Activated B cell treated with CpG ODN at 0.5 μM for 24 hours (primary cell): ENCODE measurements at regions not wholly inside any gene's neighbourhood (a gene's known extent, or its start where the extent isn't known, plus 50 kb on each side); places are given as distances from the start of the nearest gene placed in this dataset.
"Not testable (repeated sequence)": the region's sequence is repeated elsewhere in the genome, so short reads cannot be mapped to it uniquely, and the experiment has no call there.

ENCODE experiments used
- ATAC-seq: fragments of 200-7000 bp; cut with Tn5 transposase; one replicate; pipeline ENCODE4 v1.10.0; 2021; ENCODE audit warnings: low read depth, mild to moderate bottlenecking, moderate library complexity
- CTCF ChIA-PET: fragments of 350-600 bp; sonication (Branson Sonifier 250); formaldehyde crosslinking; loops from one replicate; lab custom pipeline; 2021; ENCODE audit warnings: antibody characterized with exemption; lab: Charles Lee
- POLR2A ChIA-PET: fragments of 350-600 bp; sonication (Branson Sonifier 250); formaldehyde crosslinking; loops from one replicate; lab custom pipeline; 2021; ENCODE audit warnings: antibody characterized with exemption; lab: Charles Lee
- DNase-seq: peaks from one replicate; pipeline ENCODE4 v3.0.0; 2022
- H3K27ac Mint-ChIP-seq: one replicate; pipeline ENCODE4 v1.8.0; 2020; ENCODE audit warnings: mixed read lengths
- H3K27me3 Mint-ChIP-seq: one replicate; pipeline ENCODE4 v1.8.0; 2021; ENCODE audit warnings: mixed read lengths
- H3K36me3 Mint-ChIP-seq: one replicate; pipeline ENCODE4 v1.8.0; 2021; ENCODE audit warnings: low read depth, mixed read lengths
- H3K4me1 Mint-ChIP-seq: one replicate; pipeline ENCODE4 v1.8.0; 2021; ENCODE audit warnings: mixed read lengths
- H3K4me3 Mint-ChIP-seq: one replicate; pipeline ENCODE4 v1.8.0; 2020; ENCODE audit warnings: mild to moderate bottlenecking, mixed read lengths
- H3K9me3 Mint-ChIP-seq: one replicate; pipeline ENCODE4 v1.8.0; 2020; ENCODE audit warnings: mixed read lengths
- CTCF ChIP-seq: fragments of 200-600 bp; IDR thresholded peaks from one replicate; pipeline ENCODE4 v1.8.0; 2022; ENCODE audit warnings: antibody characterized with exemption, mild to moderate bottlenecking
- intact Hi-C: fragments of 100-400 bp; cut with micrococcal nuclease; formaldehyde crosslinking; loops from one replicate; pipeline ENCODE4 v1.15.1; 2024

- POLR2A ChIA-PET: no interaction called here
- Mint-ChIP-seq H3K9me3 (no peaks in the 10 kb centered on the region), H3K27ac (no peak overlapping the region), H3K27me3 (no peaks in the 10 kb centered on the region), H3K4me3 (no peak overlapping the region), H3K4me1 (no peaks in the 10 kb centered on the region), H3K36me3 (no peaks in the 10 kb centered on the region)
- DNase-seq (no peak), ATAC-seq (no peak)
- no peak for TF ChIP-seq CTCF
- CTCF ChIA-PET: no interaction called here
- intact Hi-C loops: no loop called here
Measured at GRCh38 chr2:223297788-223298187, 245.8 kb downstream of the KCNE4 start.

- ATAC-seq, CTCF ChIA-PET, H3K27ac Mint-ChIP-seq, H3K27me3 Mint-ChIP-seq, H3K9me3 Mint-ChIP-seq, POLR2A ChIA-PET, H3K36me3 Mint-ChIP-seq, DNase-seq, intact Hi-C loops, H3K4me1 Mint-ChIP-seq, H3K4me3 Mint-ChIP-seq: not testable (repeated sequence)
Measured at GRCh38 chr2:223298329-223298728, 246.3 kb downstream of the KCNE4 start.

GRCh38 chr2:223300326-223300725 lies 248.3 kb downstream of the KCNE4 start:
- ChIA-PET POLR2A (no interaction called here), CTCF (no interaction called here)
- Mint-ChIP-seq H3K9me3 (no peaks in the 10 kb centered on the region), H3K27me3 (no peaks in the 10 kb centered on the region), H3K4me3 (no peak overlapping the region), H3K27ac (no peak overlapping the region), H3K36me3 (no peaks in the 10 kb centered on the region), H3K4me1 (no peaks in the 10 kb centered on the region)
- TF ChIP-seq CTCF: no peak
- intact Hi-C loops: no loop called here
- DNase-seq (no peak), ATAC-seq (no peak)

DNA sequence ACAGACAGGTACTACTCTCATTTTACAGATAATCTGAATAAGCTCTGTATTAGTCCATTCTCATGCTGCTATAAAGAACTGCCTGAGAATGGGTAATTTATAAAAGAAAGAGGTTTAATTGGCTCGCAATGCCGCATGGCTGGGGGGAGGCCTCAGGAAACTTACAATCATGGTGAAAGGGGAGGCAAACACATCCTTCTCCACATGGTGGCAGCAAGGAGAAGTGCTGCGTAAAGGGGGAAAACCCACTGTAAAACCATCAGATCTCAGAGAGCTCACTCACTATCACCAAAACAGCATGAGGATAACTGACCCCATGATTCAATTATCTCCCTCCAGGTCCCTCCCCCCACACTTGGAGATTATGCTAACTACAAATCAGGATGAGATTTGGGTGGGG lies 254.4 kb downstream of the KCNE4 start:
- intact Hi-C loops: no loop called here

DNA sequence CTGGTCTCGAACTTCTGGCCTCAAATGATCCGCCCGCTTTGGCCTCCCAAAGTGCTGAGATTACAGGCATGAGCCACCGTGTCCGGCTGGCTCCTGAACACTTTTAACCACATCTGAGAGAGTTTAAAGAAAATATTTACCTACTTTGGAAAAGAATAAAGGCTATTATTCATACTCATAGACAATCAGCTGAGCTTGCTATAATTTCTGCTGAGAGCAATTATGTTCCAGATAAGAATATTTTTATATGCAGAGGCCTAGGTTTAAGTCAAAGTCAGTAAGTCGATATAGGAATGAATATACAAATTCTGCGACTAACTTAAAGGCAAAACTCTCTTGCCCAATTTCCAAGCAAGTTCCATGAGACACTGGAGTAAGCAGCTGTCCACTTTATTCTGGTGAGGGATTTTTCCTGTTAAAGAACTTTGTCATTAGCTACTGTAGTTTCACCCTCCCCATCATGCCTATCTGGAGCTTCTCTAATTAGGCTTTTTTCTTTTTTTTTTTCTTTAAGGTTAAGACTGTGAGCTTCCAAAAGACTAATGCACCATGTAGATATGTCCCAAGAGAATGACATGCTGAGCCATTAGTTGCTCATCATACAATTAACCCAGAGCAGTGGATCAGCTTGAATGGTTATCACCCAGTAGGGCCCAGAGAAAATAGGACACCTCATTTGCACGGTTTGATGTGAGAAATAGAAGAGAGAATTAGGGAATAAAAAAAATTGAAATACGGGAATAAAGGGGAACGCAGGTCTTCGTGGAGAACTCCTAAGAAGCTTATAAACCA lies 260.1 kb downstream of the KCNE4 start:
- Mint-ChIP-seq H3K9me3 (no peaks in the 10 kb centered on the region), H3K4me3 (no peak overlapping the region), H3K27ac (no peak overlapping the region), H3K36me3 (no peaks in the 10 kb centered on the region), H3K4me1 (no peaks in the 10 kb centered on the region), H3K27me3 (no peaks in the 10 kb centered on the region)
- intact Hi-C loops: no loop called here
- ATAC-seq: no peak
- no peak for TF ChIP-seq CTCF
- ChIA-PET CTCF (no interaction called here), POLR2A (no interaction called here)
- DNase-seq: no peak

More for the DNA sequence above, 254.4 kb downstream of the KCNE4 start:
- DNase-seq (no peak), ATAC-seq (no peak)
- Mint-ChIP-seq H3K27me3 (no peaks in the 10 kb centered on the region), H3K27ac (no peak overlapping the region), H3K36me3 (no peaks in the 10 kb centered on the region), H3K9me3 (no peaks in the 10 kb centered on the region), H3K4me1 (no peaks in the 10 kb centered on the region), H3K4me3 (no peak overlapping the region)
- TF ChIP-seq CTCF: no peak
- POLR2A ChIA-PET: no interaction called here
- CTCF ChIA-PET: no interaction called here

DNA sequence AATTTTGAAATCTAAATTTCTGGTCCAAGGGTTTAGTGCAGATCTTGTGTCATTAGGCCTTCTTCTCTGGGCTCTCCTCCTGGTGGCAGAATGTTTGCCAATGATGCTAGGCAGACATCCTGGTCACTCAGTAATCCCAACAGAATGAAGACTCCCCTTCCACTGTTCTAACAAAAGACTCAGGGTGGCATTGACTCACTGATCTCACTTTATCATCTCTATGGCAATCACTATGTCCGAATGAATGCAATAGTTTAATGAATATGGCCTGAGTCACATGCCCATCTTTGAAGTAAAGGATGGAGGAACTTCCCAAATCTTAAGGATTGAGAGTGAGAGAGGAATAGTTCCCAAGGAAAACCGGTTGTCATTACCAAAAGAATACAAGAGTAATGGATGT lies 261.1 kb downstream of the KCNE4 start:
- no peaks in the 10 kb centered on the region for H3K4me1 Mint-ChIP-seq
- CTCF ChIA-PET: no interaction called here

More for the DNA sequence above, 261.1 kb downstream of the KCNE4 start:
- intact Hi-C loops: no loop called here
- no peaks in the 10 kb centered on the region for H3K36me3 Mint-ChIP-seq
- no peaks in the 10 kb centered on the region for H3K27me3 Mint-ChIP-seq
- H3K27ac Mint-ChIP-seq: no peak overlapping the region
- ATAC-seq (no peak), DNase-seq (no peak)
- no peak for TF ChIP-seq CTCF
- H3K4me3 Mint-ChIP-seq: no peak overlapping the region
- no peaks in the 10 kb centered on the region for H3K9me3 Mint-ChIP-seq
- POLR2A ChIA-PET: no interaction called here
